ENCODE measurements at regions not wholly inside any gene's neighbourhood (a gene's known extent, or its start where the extent isn't known, plus 50 kb on each side); places are given as distances from the start of the nearest gene placed in this dataset.
A peak's percentile ranks its signal among the peaks of the same experiment; 100 is the strongest.
"Not testable (repeated sequence)": the region's sequence is repeated elsewhere in the genome, so short reads cannot be mapped to it uniquely, and the experiment has no call there.

DNA sequence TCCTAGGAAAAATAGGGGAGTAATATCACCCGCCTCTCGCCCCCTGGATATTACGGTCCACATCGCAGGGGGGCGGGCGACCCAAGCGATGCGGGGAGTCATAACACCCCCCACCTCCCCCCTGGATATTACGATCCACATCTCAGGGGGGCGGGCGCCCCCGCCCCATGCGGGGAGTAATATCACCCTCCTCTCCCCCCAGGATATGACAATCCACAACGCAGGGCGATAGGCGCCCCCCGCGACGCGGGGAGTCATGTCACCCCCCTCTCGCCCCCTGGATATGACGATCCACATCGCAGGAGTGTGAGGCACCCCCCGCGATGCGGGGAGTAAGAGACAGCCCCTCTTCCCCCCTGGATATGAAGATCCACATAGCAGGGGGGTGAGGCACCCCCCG lies 684.4 kb upstream of the PCDH9 start:
- H3F3A ChIP-seq (replicated peaks; ENCODE audit: insufficient read depth) = no peaks in the 10 kb centered on the region
- H3K4me1 ChIP-seq (ENCODE audit: control insufficient read depth in 1 of 2, insufficient read depth in 2 of 2, low read depth in 1 of 2, low read length in 1 of 2) = no peaks in the 10 kb centered on the region
- H3K4me2 ChIP-seq = no peak overlapping the region
- H3K9me3 ChIP-seq = no peaks in the 10 kb centered on the region
- ChIA-PET POLR2A (no interaction called here), CTCF (no interaction called here)
- H3K79me2 ChIP-seq (ENCODE audit: insufficient read depth) = no peaks in the 10 kb centered on the region
- H3K9me2 ChIP-seq = no peaks in the 10 kb centered on the region
- H3K27me3 ChIP-seq (ENCODE audit: insufficient read depth) = no peaks in the 10 kb centered on the region
- no peak overlapping the region for H3K27ac ChIP-seq (ENCODE audit: low read depth in 2 of 2, low read length in 1 of 2)
- H4K20me1 ChIP-seq (ENCODE audit: insufficient read depth) = no peaks in the 10 kb centered on the region
- DNase-seq = no peak
- WGBS (ENCODE audit: low lambda C conversion rate) = 95% methylated on average over 26 of the region's 27 CpGs
- no peaks in the 10 kb centered on the region for H3K36me3 ChIP-seq (replicated peaks in 1 of 2; ENCODE audit: control insufficient read depth in 1 of 2, insufficient read depth in 2 of 2, low read length in 1 of 2)
- H3K4me3 ChIP-seq (ENCODE audit: low read depth in 2 of 2, low read length in 1 of 2) = no peak overlapping the region
- no peak overlapping the region for H2AFZ ChIP-seq (ENCODE audit: low read depth)
- H3K9ac ChIP-seq = no peak overlapping the region
- TF ChIP-seq MEF2A (IDR thresholded peaks at IDR 0.05; ENCODE audit: borderline replicate concordance, low read depth) (no peak), GABPA (IDR thresholded peaks at IDR 0.05; ENCODE audit: low read depth) (no peak)
- TF ChIP-seq, protein P1, sequence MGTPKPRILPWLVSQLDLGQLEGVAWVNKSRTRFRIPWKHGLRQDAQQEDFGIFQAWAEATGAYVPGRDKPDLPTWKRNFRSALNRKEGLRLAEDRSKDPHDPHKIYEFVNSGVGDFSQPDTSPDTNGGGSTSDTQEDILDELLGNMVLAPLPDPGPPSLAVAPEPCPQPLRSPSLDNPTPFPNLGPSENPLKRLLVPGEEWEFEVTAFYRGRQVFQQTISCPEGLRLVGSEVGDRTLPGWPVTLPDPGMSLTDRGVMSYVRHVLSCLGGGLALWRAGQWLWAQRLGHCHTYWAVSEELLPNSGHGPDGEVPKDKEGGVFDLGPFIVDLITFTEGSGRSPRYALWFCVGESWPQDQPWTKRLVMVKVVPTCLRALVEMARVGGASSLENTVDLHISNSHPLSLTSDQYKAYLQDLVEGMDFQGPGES (IDR thresholded peaks at IDR 0.05; ENCODE audit: low read depth, low read length) = no peak

DNA sequence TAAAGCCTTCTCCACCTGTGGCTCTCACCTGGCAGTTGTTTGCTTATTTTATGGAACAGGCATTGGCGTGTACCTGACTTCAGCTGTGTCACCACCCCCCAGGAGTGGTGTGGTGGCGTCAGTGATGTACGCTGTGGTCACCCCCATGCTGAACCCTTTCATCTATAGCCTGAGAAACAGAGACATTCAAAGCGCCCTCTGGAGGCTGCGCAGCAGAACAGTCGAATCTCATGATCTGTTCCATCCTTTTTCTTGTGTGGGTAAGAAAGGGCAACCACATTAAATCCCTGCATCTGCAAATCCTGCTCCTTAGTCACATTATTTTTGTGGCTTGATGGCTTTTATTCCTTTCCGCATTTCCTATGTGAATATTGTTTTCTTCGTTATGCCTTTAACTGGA lies 672.8 kb upstream of the PCDH9 start:
- H3F3A ChIP-seq (replicated peaks; ENCODE audit: insufficient read depth); H3K36me3 ChIP-seq (replicated peaks in 1 of 2; ENCODE audit: control insufficient read depth in 1 of 2, insufficient read depth in 2 of 2, low read length in 1 of 2); CTCF ChIA-PET; DNase-seq; H3K9ac ChIP-seq; H3K9me3 ChIP-seq; H3K79me2 ChIP-seq (ENCODE audit: insufficient read depth); H2AFZ ChIP-seq (ENCODE audit: low read depth); H3K4me2 ChIP-seq; H3K27me3 ChIP-seq (ENCODE audit: insufficient read depth); H3K4me3 ChIP-seq (ENCODE audit: low read depth in 2 of 2, low read length in 1 of 2); POLR2A ChIA-PET; H3K9me2 ChIP-seq; H3K4me1 ChIP-seq (ENCODE audit: control insufficient read depth in 1 of 2, insufficient read depth in 2 of 2, low read depth in 1 of 2, low read length in 1 of 2); H4K20me1 ChIP-seq (ENCODE audit: insufficient read depth); H3K27ac ChIP-seq (ENCODE audit: low read depth in 2 of 2, low read length in 1 of 2): not testable (repeated sequence)
- 75% methylated on average over 8 of the region's 8 CpGs for WGBS (ENCODE audit: low lambda C conversion rate)
- TF ChIP-seq, protein P2, sequence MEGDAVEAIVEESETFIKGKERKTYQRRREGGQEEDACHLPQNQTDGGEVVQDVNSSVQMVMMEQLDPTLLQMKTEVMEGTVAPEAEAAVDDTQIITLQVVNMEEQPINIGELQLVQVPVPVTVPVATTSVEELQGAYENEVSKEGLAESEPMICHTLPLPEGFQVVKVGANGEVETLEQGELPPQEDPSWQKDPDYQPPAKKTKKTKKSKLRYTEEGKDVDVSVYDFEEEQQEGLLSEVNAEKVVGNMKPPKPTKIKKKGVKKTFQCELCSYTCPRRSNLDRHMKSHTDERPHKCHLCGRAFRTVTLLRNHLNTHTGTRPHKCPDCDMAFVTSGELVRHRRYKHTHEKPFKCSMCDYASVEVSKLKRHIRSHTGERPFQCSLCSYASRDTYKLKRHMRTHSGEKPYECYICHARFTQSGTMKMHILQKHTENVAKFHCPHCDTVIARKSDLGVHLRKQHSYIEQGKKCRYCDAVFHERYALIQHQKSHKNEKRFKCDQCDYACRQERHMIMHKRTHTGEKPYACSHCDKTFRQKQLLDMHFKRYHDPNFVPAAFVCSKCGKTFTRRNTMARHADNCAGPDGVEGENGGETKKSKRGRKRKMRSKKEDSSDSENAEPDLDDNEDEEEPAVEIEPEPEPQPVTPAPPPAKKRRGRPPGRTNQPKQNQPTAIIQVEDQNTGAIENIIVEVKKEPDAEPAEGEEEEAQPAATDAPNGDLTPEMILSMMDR (IDR thresholded peaks at IDR 0.05) = peak; percentile 16; the same call in 1 of the 2 replicates

DNA sequence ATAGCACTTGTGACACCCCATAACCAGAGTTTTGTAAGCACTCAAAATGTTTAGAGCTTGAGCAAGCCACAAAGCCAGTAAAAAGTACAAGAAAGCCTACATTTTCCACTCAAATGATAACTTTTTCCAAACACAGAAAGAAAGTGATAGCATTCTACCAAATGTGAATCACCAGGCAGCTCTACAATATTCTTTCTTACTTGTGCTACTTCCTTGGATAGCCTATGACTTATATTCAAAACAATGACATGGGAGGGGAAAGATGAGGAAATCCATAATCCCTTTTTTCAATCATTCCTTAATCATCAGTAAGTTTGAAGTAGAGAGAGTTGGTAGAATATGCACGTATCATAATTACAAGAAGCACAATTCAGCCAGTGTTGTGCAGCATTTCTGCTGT lies 650.8 kb upstream of the PCDH9 start:
- no peaks in the 10 kb centered on the region for H3K9me3 ChIP-seq
- no peaks in the 10 kb centered on the region for H3K36me3 ChIP-seq (replicated peaks in 1 of 2; ENCODE audit: control insufficient read depth in 1 of 2, insufficient read depth in 2 of 2, low read length in 1 of 2)
- H3F3A ChIP-seq (replicated peaks; ENCODE audit: insufficient read depth) = no peaks in the 10 kb centered on the region
- no peaks in the 10 kb centered on the region for H3K27me3 ChIP-seq (ENCODE audit: insufficient read depth)
- DNase-seq = no peak
- no peaks in the 10 kb centered on the region for H3K4me1 ChIP-seq (ENCODE audit: control insufficient read depth in 1 of 2, insufficient read depth in 2 of 2, low read depth in 1 of 2, low read length in 1 of 2)
- H4K20me1 ChIP-seq (ENCODE audit: insufficient read depth) = no peaks in the 10 kb centered on the region
- no peak overlapping the region for H3K9ac ChIP-seq
- ChIA-PET POLR2A (no interaction called here), CTCF (interaction anchor here (1.5 kb wide), 1 partner anchor 15 kb away, joined by 3 read pairs; no protein-coding TSS in a partner anchor)
- no peak overlapping the region for H3K4me3 ChIP-seq (ENCODE audit: low read depth in 2 of 2, low read length in 1 of 2)
- no peak overlapping the region for H2AFZ ChIP-seq (ENCODE audit: low read depth)
- no peaks in the 10 kb centered on the region for H3K9me2 ChIP-seq
- H3K4me2 ChIP-seq = no peak overlapping the region
- no peak overlapping the region for H3K27ac ChIP-seq (ENCODE audit: low read depth in 2 of 2, low read length in 1 of 2)
- WGBS (ENCODE audit: low lambda C conversion rate) = 55% methylated on average over 1 of the region's 1 CpG
- H3K79me2 ChIP-seq (ENCODE audit: insufficient read depth) = no peaks in the 10 kb centered on the region
- TF ChIP-seq GATA2 (CRISPR knock-in tag; IDR thresholded peaks at IDR 0.05) = no peak
- TF ChIP-seq, protein P3, sequence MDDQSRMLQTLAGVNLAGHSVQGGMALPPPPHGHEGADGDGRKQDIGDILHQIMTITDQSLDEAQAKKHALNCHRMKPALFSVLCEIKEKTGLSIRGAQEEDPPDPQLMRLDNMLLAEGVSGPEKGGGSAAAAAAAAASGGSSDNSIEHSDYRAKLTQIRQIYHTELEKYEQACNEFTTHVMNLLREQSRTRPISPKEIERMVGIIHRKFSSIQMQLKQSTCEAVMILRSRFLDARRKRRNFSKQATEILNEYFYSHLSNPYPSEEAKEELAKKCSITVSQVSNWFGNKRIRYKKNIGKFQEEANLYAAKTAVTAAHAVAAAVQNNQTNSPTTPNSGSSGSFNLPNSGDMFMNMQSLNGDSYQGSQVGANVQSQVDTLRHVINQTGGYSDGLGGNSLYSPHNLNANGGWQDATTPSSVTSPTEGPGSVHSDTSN (IDR thresholded peaks at IDR 0.05) = no peak
- TF ChIP-seq RXRA (IDR thresholded peaks at IDR 0.05; ENCODE audit: borderline replicate concordance, low read depth) = no peak
- no peak for TF ChIP-seq SMC3 (IDR thresholded peaks at IDR 0.05; ENCODE audit: low read depth, low read length)
- TF ChIP-seq, protein P4, sequence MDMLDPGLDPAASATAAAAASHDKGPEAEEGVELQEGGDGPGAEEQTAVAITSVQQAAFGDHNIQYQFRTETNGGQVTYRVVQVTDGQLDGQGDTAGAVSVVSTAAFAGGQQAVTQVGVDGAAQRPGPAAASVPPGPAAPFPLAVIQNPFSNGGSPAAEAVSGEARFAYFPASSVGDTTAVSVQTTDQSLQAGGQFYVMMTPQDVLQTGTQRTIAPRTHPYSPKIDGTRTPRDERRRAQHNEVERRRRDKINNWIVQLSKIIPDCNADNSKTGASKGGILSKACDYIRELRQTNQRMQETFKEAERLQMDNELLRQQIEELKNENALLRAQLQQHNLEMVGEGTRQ (IDR thresholded peaks at IDR 0.05; ENCODE audit: borderline replicate concordance, low read depth, low read length) = no peak
- TF ChIP-seq, protein P5, sequence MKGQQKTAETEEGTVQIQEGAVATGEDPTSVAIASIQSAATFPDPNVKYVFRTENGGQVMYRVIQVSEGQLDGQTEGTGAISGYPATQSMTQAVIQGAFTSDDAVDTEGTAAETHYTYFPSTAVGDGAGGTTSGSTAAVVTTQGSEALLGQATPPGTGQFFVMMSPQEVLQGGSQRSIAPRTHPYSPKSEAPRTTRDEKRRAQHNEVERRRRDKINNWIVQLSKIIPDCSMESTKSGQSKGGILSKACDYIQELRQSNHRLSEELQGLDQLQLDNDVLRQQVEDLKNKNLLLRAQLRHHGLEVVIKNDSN (IDR thresholded peaks at IDR 0.05; ENCODE audit: borderline replicate concordance, low read depth) = no peak
- TF ChIP-seq, protein P6, sequence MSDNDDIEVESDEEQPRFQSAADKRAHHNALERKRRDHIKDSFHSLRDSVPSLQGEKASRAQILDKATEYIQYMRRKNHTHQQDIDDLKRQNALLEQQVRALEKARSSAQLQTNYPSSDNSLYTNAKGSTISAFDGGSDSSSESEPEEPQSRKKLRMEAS (IDR thresholded peaks at IDR 0.05; ENCODE audit: low read depth) = no peak
- TF ChIP-seq, protein P7, sequence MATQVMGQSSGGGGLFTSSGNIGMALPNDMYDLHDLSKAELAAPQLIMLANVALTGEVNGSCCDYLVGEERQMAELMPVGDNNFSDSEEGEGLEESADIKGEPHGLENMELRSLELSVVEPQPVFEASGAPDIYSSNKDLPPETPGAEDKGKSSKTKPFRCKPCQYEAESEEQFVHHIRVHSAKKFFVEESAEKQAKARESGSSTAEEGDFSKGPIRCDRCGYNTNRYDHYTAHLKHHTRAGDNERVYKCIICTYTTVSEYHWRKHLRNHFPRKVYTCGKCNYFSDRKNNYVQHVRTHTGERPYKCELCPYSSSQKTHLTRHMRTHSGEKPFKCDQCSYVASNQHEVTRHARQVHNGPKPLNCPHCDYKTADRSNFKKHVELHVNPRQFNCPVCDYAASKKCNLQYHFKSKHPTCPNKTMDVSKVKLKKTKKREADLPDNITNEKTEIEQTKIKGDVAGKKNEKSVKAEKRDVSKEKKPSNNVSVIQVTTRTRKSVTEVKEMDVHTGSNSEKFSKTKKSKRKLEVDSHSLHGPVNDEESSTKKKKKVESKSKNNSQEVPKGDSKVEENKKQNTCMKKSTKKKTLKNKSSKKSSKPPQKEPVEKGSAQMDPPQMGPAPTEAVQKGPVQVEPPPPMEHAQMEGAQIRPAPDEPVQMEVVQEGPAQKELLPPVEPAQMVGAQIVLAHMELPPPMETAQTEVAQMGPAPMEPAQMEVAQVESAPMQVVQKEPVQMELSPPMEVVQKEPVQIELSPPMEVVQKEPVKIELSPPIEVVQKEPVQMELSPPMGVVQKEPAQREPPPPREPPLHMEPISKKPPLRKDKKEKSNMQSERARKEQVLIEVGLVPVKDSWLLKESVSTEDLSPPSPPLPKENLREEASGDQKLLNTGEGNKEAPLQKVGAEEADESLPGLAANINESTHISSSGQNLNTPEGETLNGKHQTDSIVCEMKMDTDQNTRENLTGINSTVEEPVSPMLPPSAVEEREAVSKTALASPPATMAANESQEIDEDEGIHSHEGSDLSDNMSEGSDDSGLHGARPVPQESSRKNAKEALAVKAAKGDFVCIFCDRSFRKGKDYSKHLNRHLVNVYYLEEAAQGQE (IDR thresholded peaks at IDR 0.05; ENCODE audit: low read depth, low read length) = no peak

All from SK-N-SH (cell line).